Cardiac muscle cell (in vitro differentiated cells and primary cell): ENCODE measurements at regions not wholly inside any gene's neighbourhood (a gene's known extent, or its start where the extent isn't known, plus 50 kb on each side); places are given as distances from the start of the nearest gene placed in this dataset.

Source experiments
- DNase-seq, 2 donors: peaks; one replicate each; pipeline versions ENCODE4 v3.0.0 to v3.0.0-alpha.2; 2010 to 2017; ENCODE audit warnings: low read depth in 1 of 2, low spot score in 1 of 2
- H3K27ac ChIP-seq: fragments of 200-600 bp; sonication (generic); 2 replicates; pipeline ENCODE4 v1.5.1; 2016
- H3K27me3 ChIP-seq: fragments of 200-600 bp; sonication (generic); 2 replicates; pipeline ENCODE4 v1.6.0; 2016; ENCODE audit warnings: control low read depth
- H3K36me3 ChIP-seq: fragments of 200-600 bp; sonication (generic); 2 replicates; pipeline ENCODE4 v1.5.1; 2016; ENCODE audit warnings: control low read depth
- H3K4me1 ChIP-seq: fragments of 200-600 bp; sonication (generic); 2 replicates; pipeline ENCODE4 v1.8.1; 2017; ENCODE audit warnings: low read depth, mild to moderate bottlenecking, mixed run types
- H3K4me3 ChIP-seq: fragments of 200-600 bp; sonication (generic); 2 replicates; pipeline ENCODE4 v1.5.1; 2016; ENCODE audit warnings: mild to moderate bottlenecking
- H3K9me3 ChIP-seq: fragments of 200-600 bp; sonication (generic); 2 replicates; pipeline ENCODE4 v1.5.1; 2017; ENCODE audit warnings: low read depth, mild to moderate bottlenecking, control low read depth
- TF ChIP-seq, protein P1 (sequence below): IDR thresholded peaks from 2 replicates; pipeline ENCODE4 v1.5.1; 2012; ENCODE audit warnings: low read depth, mild to moderate bottlenecking, low read length

DNA sequence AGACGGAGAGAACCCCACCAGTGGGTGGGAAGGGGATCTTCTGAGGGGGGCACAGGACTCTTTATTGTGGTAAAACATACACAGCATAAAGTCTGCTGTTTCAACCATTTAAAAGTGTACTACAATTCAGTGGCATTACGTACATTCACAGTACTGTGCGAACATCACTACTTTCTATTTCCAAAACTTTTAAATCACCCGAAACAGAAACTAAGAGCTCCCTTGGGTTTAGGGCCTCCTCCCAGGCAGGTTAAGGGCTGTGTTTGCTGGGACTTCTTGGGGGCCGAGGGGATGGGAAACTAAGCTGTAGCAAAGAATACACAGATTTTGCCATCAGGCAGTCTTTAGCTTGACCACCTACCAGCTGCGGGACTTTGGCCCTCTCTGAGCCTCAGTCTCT is 242.0 kb downstream of the HAUS1 start:
- Histone ChIP-seq H3K27me3 (no peaks in the 10 kb centered on the region), H3K4me3 (no peak overlapping the region), H3K4me1 (peaks cover 6% of the 10 kb centered on the region), H3K27ac (no peak overlapping the region), H3K36me3 (no peaks in the 10 kb centered on the region), H3K9me3 (no peaks in the 10 kb centered on the region)
- TF ChIP-seq, protein P1, sequence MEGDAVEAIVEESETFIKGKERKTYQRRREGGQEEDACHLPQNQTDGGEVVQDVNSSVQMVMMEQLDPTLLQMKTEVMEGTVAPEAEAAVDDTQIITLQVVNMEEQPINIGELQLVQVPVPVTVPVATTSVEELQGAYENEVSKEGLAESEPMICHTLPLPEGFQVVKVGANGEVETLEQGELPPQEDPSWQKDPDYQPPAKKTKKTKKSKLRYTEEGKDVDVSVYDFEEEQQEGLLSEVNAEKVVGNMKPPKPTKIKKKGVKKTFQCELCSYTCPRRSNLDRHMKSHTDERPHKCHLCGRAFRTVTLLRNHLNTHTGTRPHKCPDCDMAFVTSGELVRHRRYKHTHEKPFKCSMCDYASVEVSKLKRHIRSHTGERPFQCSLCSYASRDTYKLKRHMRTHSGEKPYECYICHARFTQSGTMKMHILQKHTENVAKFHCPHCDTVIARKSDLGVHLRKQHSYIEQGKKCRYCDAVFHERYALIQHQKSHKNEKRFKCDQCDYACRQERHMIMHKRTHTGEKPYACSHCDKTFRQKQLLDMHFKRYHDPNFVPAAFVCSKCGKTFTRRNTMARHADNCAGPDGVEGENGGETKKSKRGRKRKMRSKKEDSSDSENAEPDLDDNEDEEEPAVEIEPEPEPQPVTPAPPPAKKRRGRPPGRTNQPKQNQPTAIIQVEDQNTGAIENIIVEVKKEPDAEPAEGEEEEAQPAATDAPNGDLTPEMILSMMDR, result no peak
- no peak for DNase-seq

DNA sequence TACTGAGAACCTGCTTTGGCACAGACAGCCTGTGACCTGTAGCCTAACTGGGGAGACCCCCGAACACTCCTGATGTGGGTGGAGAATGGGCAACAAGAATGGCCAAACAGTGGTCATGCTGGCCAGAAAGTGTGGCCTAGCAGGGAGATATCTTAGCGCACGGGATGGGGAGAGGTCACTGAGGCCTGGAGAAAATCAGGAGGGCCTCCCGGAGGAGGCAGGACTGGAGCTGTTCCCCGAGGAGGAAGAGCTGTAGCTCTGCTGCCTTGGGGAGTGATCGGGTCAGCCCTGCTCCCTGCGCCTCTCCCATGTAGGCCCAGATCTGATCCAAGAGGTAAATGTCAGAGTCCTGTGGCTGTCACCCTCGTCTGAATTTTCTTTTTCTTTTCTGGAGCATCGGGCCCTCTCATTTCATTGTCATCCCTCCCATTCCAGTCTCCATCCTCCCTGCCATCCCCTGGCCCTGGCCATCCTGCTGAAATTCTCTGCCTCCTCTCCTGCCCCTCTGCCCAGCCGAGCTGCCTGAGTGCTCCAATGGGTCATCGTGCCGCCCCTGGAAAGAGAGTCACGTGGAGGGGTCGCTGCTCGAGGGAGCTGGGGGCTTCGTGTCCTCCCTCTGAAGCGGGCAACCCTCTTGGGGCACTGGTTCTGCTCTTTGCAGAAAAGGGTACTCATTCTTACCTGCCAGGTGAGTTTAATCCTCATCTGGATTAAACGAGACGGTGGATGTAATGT is 242.9 kb downstream of the HAUS1 start:
- Histone ChIP-seq H3K36me3 (no peaks in the 10 kb centered on the region), H3K9me3 (no peaks in the 10 kb centered on the region), H3K27ac (no peak overlapping the region), H3K27me3 (no peaks in the 10 kb centered on the region), H3K4me1 (peaks cover 6% of the 10 kb centered on the region), H3K4me3 (no peak overlapping the region)
- no peak for DNase-seq
- TF ChIP-seq, protein P1, result no peak

DNA sequence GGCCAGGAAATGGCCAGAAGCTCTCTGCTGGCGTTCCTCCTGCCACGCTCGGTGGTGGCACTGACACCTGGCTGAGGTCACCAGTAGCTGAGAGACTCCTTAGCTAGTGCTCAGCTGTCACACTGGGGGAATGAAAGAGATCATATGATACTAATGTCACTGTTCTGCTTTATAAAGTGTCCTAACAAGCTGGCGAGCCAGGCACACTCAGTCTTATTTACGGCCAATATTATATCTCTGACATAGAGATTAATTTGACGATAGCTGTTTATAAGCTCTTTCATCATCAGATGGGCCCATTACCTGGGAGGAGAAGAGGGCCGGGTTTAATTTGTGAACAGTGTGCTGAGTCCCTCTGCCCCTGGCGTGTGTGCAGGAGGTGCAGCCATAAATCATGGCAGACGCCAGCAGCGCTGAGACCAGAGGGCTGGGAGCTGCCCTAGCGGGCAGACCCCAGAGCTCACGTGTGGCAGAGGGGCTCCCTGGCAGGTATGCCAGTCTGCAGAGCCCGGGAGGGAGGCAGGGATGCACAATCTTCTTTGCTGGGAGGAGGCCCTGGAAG is 246.5 kb downstream of the HAUS1 start:
- Histone ChIP-seq H3K4me1 (peaks cover 15% of the 10 kb centered on the region), H3K36me3 (no peaks in the 10 kb centered on the region), H3K27ac (no peak overlapping the region), H3K9me3 (no peaks in the 10 kb centered on the region), H3K27me3 (no peaks in the 10 kb centered on the region), H3K4me3 (no peak overlapping the region)
- TF ChIP-seq, protein P1, result no peak
- DNase-seq, result no peak

DNA sequence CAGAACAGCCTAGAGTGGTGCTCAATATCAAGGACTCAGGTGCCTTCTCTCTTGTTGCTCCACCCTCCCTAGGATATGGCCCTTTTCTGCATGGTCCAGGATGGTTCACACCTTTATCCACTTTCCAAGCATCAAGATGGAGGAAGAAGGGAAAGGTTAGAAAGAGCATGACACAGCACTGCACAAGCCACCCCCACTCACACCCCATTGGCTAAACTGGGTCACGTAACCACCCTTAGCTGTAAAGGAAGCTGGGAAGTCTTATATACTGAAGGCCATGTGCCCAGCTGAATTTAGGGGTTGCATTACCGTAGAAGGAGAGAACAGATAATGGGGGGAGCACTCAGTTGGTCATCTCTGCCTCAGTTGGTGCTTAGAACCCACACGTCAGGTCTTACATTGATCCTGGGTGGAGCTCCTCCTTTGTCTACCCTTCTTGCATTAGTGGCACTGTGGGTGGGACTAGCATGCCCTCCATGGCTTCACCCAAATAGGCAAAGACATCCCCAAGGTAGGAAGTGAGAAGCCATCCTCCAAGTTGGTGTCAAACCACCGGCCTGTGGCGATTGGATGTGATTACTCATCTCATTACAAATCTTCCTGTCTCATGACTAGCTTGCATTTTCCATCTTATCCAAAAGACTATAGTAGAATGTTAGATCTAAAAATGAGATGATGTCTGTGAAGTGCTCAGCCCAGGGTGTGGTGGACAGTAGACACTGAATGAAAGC is 248.5 kb downstream of the HAUS1 start:
- DNase-seq, result no peak
- Histone ChIP-seq H3K27me3 (no peaks in the 10 kb centered on the region), H3K9me3 (no peaks in the 10 kb centered on the region), H3K27ac (no peak overlapping the region), H3K4me3 (no peak overlapping the region), H3K36me3 (no peaks in the 10 kb centered on the region), H3K4me1 (peaks cover 33% of the 10 kb centered on the region)
- TF ChIP-seq, protein P1, result no peak

DNA sequence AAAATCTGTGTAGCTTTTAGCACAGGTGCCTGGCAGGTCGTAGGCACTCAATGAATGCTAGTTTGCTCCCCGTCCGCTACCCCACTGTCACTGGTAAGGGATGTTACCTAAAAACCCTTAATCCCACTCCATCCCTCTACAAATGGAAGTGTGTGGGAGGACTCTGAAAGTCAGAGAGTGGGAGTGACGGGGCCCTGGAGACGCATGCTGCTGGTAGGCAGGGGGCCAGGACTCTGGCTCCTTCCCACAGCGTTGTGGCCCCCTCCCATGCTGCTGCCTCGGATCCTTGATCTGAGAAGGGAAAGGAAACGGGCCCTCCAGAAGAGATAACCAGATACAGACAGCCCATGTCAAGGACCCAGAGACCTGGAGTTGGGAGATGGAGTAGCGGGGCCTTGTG is 249.3 kb downstream of the HAUS1 start:
- H3K9me3 ChIP-seq, result no peaks in the 10 kb centered on the region
- H3K27me3 ChIP-seq, result no peaks in the 10 kb centered on the region
- H3K4me1 ChIP-seq, result peaks cover 40% of the 10 kb centered on the region
- H3K36me3 ChIP-seq, result no peaks in the 10 kb centered on the region
- TF ChIP-seq, protein P1, result no peak
- H3K27ac ChIP-seq, result peak overlapping the region; percentile 16
- DNase-seq, result no peak
- no peak overlapping the region for H3K4me3 ChIP-seq
